SIG-M5 (cell line): ENCODE measurements at regions not wholly inside any gene's neighbourhood (a gene's known extent, or its start where the extent isn't known, plus 50 kb on each side); places are given as distances from the start of the nearest gene placed in this dataset.

Source experiments
- DNase-seq: peaks from one replicate; lab custom pipeline; 2025; lab: John Stamatoyannopoulos, UW

DNA sequence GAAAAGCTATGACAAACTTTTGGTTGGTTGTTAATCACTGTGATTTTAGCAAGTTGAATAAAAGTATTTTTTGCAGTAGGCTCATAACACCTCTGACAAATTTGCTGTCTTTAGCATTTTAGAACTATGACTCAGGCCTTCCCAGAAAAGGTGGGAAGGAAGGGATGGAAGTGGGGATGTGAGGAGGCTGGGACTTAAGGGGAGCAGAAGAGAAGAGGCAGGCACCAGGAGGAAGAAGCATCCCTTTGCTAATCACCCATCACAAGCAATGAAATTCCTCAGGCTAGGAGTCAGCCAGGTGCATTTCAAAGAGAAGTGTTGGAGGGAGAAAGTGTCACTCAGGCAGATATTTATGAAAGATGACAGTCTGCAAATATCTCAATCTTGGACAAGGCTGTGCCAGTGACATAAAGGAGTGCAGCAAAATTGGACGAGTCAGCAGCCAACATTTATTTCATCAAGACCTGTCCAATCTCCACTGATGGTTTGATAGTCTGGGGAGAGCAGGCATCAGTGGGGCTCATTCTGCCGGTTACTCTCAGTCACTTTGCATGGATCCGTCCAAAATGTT, 337.3 kb upstream of the ARRDC4 start:
- no peak for DNase-seq

DNA sequence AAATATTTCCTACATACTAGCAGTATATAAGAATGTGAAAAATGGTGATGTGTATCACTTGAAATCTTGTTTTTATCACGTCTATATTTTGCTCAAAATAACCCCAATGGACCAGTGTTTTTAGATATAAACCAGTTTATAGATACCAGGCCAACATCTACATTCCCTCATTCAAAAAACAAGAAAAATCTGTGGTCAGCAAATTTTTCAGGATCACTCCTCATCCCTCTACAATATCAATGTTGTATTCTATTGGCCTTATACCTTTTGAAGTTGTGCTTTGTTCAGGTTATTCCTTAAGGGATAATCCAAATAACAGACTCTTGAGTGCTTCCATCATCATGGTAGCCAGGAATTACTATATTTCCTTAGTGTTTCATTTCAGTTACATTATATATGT, 332.9 kb upstream of the ARRDC4 start:
- no peak for DNase-seq

DNA sequence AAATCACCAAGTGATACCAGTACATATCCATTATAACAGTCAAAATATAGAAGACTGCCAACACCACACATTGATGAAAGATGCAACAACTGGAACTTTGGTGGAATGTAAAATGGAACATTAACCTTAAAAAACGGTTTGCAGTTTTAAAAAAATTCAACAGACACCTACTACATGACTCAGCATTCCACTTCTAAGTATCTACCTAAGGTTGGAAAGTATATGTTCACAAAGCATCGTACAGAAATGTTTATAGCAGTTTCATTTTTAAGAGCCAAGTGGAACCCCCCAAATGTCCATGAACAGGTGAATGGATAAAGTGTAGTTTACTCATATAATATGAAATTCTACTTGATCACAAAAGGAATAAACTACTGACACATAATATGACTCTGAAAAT, 314.7 kb upstream of the ARRDC4 start:
- DNase-seq = no peak

DNA sequence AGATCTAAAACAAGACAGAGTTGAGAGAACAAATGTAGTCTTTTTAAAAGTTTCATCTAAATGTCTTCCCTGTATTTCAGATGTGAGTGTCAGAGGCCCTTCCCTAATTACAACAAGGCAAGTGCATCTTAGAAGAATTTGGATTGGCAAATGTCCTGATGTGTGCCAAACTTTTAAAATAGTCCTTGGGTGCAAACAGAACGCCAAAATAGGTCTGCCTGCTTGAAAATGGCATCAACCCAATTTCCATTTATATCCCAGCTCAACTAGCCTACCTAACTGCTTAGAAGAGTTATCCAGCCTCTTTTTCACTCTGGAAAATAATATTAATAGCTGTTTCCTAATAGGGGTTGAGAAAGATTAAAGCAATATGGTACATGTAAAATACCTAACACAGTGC, 311.8 kb upstream of the ARRDC4 start:
- no peak for DNase-seq

DNA sequence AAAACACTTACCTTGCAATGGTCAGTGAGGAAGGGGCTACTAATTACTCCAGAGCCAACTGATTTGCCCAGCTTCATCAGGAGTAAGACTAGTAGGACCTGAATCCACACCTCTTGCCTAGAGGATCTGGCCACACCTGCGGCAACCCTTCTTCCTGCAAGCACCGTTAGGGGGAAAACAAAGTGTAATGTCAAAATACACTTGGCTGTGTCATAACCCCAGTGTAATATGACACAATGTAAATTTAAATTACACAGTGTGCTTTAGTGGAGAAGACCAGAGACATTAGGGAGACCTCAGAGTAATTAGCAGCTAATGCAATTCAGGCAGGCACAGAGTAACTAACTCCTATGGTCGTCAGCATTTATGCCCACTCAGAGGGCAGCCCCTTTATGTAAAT, 308.5 kb upstream of the ARRDC4 start:
- no peak for DNase-seq

DNA sequence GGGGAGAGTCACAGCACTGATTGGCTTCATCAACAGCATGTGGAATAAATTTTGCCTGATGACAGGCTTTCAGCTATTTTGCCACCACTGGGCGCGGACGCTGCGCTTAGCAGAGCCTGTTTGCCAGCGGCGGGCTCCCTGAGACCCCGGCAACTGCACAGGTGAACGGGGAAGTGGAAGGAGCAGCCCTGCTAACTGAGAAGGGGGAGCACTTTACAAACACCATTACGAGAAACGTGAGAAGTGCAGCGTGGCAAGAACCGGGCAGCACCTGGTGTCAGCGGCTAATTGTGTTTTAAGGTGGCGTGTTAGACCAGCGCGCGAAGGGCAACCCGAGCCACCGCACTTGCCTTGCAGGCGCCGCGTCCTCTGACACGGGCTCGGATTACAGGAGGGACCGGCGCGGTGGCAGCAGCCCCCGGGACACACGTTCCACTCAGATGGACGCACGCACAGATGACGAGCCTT, 307.8 kb upstream of the ARRDC4 start:
- DNase-seq = no peak

DNA sequence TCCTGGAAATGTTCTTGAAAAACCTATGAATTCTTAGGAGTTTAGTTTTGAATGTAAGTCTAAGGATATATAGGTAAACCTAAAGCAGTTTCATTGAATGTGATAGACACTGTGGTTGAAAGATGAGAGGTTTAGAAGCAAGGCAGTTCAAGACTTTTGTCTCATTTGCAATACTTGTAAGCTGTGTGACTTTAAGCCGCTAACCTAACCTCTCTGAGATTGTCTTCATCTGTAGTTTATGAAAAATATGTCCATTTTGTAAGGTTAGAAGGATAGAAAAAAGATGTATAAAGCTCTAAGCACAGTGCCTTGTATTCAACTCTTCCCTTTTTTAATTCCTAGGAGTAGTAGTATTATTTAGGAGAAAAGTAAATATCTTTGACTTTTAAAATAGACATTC, 306.6 kb upstream of the ARRDC4 start:
- DNase-seq = no peak

DNA sequence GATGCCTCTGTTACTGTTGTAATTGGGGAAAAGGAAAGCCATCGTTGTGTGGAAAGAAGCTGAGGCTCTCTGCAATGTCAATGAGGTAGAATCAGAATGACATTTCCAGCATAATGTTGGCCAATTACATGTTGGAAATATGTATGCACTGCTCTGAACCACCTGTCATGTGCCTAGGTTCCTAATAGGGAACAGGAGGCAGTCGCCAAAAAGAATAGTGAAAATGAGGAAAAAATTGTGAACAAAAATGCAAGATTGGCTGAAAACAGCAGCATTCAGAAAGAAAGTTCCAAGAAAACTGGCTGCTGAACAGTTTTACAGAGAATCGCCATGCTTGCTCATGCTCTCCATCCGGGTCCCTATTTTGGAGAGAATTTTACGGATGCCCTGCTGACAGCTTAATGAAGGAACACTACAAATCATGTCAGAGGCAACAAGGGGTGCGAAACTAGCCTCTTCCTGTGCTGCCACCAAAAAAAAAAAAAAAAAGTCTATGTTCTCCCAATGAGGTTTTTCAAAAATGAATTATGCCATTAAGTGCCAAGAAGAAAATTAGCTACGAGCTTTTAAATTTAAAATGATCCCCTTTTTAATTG, 305.9 kb upstream of the ARRDC4 start:
- DNase-seq = no peak

DNA sequence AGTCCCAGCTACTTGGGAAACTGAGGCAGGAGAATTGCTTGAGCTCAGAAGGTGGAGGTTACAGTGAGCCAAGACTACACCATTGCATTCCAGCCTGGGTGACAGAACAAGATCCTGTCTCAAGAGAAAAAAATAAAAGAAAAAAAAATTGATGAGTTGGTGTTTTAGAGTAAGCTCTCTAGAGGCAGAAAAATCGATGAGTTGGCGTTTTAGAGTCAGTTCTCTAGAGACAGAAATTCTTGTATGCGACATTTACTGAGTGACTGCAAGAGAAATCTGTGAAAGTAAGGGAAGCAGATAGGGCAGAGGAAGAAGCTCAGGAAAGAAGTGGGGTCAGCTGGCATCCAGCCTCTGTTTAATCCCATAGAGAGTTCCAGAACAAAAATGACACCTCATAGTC, 298.7 kb upstream of the ARRDC4 start:
- no peak for DNase-seq

DNA sequence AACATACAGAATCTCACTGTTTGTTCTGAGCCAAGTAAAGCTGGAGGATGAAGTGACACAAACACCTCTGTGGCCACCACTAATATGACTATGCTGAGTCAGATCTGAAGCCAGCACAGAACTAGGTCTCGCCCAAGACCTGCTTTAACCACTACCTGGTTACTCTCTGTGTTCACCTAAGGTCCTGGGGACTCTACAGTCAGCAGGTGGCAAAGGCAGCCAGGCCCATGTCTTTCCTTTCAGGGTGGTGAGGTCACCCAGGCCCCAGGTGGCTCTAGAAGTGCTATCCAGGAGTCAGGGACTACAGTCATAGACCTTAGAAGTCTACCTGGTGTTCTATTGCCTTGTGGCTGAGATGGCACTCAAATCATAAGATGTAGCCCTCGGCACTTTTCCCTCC, 287.9 kb upstream of the ARRDC4 start:
- no peak for DNase-seq

DNA sequence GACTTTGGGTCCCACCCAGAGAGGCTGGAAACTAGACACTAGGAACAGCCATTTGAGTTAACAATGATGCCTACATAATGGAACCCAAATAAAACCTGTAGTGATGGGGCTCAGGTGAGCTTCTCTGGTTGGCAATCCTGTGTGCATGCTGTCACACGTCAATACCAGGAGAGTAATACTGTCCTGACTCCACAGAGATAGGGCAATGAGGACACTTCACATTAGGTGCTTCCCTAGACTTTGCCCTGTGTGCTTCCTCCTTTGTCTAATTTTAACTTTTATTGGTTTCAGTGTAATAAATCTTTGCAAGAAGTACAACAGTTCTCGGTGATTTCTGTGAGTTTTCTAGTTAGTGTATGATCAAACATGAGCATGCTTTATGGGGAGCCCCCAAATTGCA, 281.8 kb upstream of the ARRDC4 start:
- DNase-seq = no peak

DNA sequence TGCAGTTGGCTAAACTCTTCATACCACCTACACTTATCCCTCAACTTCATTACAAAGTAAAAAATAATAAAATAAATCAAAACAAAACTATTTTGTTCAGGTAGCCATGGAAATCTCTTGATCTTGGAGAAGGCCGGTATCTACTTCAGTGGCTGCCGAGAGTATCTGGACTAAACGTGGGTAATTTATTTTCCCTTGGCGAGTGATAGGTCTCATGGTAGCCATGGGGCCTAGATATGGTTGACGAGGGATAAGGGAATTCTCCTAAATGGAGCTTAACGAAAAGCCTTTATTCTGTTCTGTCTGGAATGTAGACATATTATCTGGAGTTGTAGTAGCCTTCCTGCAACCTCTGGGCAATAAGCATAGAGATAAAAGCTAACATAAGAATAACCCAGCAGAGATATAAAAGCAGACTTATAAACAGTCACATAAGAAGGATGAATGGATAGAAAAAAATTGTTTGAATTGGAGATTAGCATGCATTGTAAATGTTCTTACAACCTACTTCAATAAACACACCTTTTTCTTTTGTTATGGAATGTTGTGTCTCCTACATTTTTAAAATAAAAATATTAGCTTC, 281.3 kb upstream of the ARRDC4 start:
- no peak for DNase-seq

DNA sequence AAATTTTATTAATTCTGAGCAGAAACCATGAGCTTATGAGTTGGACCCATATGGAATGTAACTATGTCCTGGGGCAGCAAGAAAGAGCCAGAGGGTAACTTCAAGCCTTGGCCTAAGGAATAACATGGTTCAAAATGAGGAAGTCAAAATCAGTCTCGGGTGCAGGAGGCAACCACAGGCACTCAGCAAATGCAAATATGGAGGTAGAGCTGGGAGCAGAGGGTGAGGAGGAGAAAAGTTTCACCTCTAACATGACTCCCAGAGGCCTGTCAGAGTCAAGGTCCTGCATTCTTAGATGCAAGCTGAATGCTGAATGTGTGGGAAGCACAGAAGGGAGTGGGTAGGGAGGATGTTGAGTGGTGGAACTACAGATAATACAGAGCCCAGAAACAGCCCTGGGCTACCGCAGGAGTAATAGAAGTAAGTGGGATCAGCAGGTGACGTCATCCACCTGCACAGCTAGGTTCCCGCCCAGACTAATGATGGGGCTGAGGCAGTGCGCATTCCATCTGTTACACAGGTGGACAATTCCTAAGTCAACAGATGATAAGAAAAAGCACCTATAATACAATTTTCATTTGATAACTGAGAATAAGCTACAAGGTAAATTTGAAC, 279.8 kb upstream of the ARRDC4 start:
- no peak for DNase-seq

DNA sequence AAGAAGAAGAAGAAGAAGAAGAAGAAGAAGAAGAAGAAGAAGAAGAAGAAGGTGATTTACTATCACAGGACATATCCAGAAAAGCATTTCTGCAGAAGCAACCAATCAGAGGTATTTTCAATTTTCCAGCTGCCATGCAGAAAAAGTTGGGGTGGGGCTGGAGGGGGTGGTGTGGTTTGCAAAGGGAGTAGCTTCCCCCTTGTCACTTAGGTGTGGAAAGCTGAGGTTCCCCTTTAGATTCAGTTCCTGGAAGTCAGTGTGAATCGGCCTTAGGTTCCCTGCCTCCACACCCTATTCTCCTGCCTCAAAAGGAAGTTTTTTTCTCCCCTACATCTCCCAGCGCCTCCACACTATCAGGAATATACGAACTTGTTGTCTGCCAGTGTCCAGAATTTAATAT, 276.7 kb upstream of the ARRDC4 start:
- DNase-seq = no peak

DNA sequence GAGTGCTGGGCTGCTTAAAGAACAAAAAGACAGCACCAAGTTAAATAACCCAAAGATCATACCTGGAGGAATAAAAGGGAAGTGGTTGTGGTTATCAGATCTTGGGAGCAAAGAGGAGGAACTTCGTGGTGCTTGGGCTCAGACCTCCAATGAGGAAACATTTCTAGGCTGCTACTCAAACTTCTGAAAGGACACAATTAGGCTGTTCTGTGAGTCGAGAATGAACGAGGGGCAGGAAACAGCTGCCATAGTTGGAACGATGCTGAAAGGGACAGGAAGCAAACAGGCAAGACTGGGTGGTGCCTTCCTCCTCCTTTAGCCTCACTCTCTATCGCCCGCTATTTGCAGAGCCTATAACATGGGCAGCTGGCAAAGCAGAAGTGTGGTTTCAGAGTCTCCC, 276.3 kb upstream of the ARRDC4 start:
- no peak for DNase-seq

DNA sequence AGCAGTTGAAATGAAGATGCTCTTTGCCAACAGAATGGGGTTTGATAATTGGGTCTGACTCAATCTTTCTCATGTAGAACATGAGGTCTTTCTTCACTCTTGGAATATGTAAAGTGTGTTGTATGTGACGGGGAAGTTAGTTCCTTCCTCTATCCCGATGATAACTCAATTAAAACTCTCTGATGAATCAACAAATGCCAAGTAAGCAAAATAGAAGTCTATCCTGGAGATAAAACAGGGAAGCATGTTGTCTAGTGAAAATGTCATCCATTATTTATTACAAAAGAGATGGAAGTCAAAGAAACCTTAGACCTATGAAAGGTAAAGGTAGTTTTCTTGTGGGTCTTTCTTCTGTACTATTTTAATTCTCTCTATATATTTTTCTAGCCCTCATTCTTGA, 274.2 kb upstream of the ARRDC4 start:
- DNase-seq = no peak

DNA sequence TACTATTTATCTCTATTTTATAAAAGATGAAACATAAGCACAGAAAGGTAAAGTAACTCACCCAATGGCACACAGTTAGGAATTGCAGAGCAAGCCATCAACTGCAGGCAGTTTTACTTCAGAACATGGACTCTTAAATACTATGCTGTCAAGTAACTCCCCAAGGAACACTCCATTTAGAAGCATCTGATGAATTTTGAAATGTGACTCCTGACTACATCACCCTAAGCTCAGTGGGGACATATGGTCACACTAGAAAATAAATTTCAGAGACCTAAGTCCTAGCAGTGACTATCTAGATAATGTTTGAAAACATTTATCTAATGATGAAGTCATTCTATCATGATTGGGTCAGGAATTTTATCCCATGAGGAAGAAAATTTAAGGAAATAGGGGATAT, 272.8 kb upstream of the ARRDC4 start:
- no peak for DNase-seq

DNA sequence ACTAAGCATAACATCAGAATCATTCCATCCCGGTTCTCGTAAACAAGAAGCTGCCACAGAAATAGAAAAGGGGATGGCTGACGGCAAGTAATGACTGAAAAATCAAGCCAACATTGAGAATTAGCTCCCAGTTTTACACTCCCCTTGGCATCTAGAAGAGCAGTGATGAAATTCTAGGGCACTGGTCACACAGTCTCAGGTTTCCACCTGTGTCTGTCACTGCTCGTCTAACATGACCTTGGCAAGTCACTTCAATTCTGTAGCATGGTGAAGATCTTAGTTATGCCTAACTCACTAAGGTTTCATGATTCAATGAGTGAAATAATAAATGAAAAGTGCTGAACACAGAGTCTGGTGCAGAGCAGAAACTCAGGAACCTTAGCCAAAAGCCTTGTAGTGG, 272.3 kb upstream of the ARRDC4 start:
- DNase-seq = no peak

DNA sequence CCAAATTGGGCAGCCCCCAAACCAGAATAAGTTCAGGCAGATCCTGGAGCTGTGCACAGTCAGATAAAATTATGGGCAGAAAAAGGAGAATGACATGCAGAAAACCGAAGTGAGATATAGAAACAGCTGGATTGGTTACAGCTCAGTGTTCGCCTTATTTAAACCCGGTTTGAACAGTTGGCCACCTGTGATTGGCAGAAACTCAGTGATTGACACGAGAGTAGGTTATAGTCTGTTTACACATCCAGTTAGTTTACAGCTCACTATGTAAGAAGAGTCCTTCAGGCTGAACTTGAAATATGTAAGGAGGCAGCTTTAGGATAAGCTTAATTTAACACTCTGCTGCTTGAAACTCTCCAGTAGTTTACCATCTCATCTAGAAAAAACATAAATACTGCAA, 271.6 kb upstream of the ARRDC4 start:
- no peak for DNase-seq

DNA sequence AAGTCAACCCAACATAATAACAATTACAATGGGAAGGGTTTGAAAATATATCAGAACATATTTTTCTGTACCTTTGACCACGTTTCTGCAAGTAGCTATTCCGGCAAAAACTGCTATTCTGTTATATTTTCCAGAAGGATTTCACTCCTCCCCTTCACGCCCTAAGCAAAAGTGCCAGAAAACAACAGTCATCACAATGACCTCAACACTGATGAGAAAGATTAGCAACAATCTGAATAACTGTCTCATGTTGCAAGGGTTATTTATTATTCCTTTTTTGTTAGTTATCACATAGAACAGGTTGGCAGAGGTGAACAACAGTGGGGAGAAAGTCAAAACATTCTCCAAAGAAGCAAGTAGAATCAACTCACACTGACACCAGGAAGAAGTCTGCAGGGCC, 269.4 kb upstream of the ARRDC4 start:
- DNase-seq = no peak

DNA sequence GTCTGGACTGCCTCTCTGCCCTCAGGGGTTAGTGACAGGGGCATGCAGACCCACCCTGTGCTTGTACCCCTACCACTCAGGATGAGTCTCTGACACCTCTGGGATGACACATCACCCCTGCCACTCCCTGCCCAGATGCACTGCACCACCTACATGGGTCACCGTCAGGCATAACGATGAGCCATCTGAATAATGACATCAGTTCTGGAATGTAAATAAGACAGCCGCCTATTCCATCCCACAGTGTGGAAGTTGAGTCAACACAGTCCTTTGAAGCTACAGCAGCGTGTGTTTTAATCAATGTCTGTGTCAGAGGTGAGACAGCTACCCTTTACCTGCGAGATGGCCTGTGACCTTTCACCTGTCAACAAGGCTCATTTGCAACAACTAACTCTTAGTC, 268.7 kb upstream of the ARRDC4 start:
- DNase-seq = no peak

DNA sequence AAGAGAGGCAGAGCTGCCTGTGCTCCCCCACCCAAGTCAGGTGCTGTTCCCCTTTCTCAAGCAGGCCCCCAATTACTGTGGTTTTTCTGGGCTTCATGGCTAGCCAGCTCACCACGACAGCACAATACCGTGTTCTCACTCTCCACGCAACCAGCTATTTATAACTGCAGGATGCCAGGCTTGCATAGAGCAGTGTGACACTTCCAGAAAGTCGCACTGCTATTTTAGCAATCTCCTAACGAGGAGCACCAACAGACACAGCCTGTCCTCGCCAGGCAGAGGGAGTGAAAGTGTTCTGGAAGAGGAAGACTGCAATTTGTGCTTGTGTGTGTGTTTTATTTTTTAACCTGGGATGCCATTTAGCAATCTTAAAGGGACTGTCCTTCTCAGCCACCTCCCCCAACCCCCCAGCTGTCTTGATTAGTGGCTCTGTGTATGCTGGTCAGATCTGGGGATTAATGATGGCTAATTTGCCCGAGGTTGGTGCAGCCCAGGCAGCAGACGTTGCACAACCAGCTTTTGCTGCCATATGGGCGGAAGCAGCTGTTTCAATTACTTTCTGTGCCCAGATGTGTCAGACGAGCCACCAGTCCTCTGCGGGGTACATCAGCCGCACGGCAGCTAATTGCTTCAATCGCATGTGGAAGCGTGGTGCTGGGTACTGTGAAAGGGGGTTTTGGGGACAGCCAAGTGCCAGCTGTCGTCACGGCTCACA, 268.0 kb upstream of the ARRDC4 start:
- DNase-seq = no peak

DNA sequence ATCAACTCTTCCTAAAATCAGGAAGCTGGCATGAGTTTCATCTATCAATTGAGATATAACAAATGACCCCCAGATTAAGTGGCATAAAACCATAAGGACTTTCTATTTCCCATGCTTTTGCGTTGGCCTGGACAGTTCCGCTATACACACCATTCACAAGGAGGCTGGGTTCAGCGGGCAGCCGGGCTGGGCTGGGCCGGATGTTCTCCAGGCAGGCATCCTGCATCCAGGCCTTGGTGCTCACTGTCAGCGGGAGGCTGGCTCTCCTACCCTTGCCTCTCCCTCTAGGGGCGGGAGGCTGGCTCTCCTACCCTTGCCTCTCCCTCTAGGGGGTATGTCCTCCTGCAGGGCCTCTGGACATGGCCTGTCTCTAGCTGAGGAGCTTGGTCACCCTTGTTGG, 266.0 kb upstream of the ARRDC4 start:
- no peak for DNase-seq
